ENCODE measurements at regions not wholly inside any gene's neighbourhood (a gene's known extent, or its start where the extent isn't known, plus 50 kb on each side); places are given as distances from the start of the nearest gene placed in this dataset.

GRCh38 chr2:234623521-234623991 lies 126.7 kb upstream of the ARL4C start:
- WGBS, 2 donors = 50 to 65% methylated on average over 4 to 5 of the region's 5 CpGs
- intact Hi-C loops (cut with DNase I; ENCODE audit: low total_unique reads) = no loop called here
- Histone ChIP-seq H3K9me3 (no peaks in the 10 kb centered on the region), H3K4me1 (peaks cover 7% of the 10 kb centered on the region), H3K4me3 (no peak overlapping the region), H3K36me3 (ENCODE audit: low read depth, missing control alignments) (no peaks in the 10 kb centered on the region), H3K27ac (peak overlapping the region in 1 of 2 donors; percentile 28), H3K27me3 (no peaks in the 10 kb centered on the region)
- TF ChIP-seq, protein P1, sequence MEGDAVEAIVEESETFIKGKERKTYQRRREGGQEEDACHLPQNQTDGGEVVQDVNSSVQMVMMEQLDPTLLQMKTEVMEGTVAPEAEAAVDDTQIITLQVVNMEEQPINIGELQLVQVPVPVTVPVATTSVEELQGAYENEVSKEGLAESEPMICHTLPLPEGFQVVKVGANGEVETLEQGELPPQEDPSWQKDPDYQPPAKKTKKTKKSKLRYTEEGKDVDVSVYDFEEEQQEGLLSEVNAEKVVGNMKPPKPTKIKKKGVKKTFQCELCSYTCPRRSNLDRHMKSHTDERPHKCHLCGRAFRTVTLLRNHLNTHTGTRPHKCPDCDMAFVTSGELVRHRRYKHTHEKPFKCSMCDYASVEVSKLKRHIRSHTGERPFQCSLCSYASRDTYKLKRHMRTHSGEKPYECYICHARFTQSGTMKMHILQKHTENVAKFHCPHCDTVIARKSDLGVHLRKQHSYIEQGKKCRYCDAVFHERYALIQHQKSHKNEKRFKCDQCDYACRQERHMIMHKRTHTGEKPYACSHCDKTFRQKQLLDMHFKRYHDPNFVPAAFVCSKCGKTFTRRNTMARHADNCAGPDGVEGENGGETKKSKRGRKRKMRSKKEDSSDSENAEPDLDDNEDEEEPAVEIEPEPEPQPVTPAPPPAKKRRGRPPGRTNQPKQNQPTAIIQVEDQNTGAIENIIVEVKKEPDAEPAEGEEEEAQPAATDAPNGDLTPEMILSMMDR (IDR thresholded peaks at IDR 0.05) = no peak
- no peak for TF ChIP-seq POLR2A (IDR thresholded peaks at IDR 0.05)
- no peak for DNase-seq

GRCh38 chr2:234621120-234621519 lies 124.2 kb upstream of the ARL4C start:
- H3K36me3 ChIP-seq (ENCODE audit: low read depth, missing control alignments) = no peaks in the 10 kb centered on the region
- DNase-seq = no peak
- TF ChIP-seq, protein P1 (IDR thresholded peaks at IDR 0.05) = no peak
- no peak for TF ChIP-seq POLR2A (IDR thresholded peaks at IDR 0.05)
- no peaks in the 10 kb centered on the region for H3K9me3 ChIP-seq
- intact Hi-C loops (cut with DNase I; ENCODE audit: low total_unique reads) = no loop called here
- peaks cover 7% of the 10 kb centered on the region for H3K4me1 ChIP-seq
- no peak overlapping the region for H3K27ac ChIP-seq
- WGBS, 2 donors = 71 to 80% methylated on average over 5 of the region's 5 CpGs
- H3K4me3 ChIP-seq = no peak overlapping the region
- H3K27me3 ChIP-seq = no peaks in the 10 kb centered on the region

- intact Hi-C loops (cut with DNase I; ENCODE audit: low total_unique reads) = no loop called here
- no peaks in the 10 kb centered on the region for H3K36me3 ChIP-seq (ENCODE audit: low read depth, missing control alignments)
- H3K27me3 ChIP-seq = no peaks in the 10 kb centered on the region
- no peak overlapping the region for H3K27ac ChIP-seq
- TF ChIP-seq, protein P1 (IDR thresholded peaks at IDR 0.05) = no peak
- TF ChIP-seq POLR2A (IDR thresholded peaks at IDR 0.05) = no peak
- no peak for DNase-seq
- H3K4me3 ChIP-seq = no peak overlapping the region
- peaks cover 7% of the 10 kb centered on the region for H3K4me1 ChIP-seq
- WGBS, 2 donors = 59 to 60% methylated on average over 7 of the region's 7 CpGs
- no peaks in the 10 kb centered on the region for H3K9me3 ChIP-seq
Measured at GRCh38 chr2:234620018-234620417, 123.1 kb upstream of the ARL4C start.

GRCh38 chr2:234615643-234616356 lies 118.9 kb upstream of the ARL4C start:
- H3K27me3 ChIP-seq = no peaks in the 10 kb centered on the region
- intact Hi-C loops (cut with DNase I; ENCODE audit: low total_unique reads) = no loop called here
- H3K36me3 ChIP-seq (ENCODE audit: low read depth, missing control alignments) = no peaks in the 10 kb centered on the region
- H3K4me1 ChIP-seq = no peaks in the 10 kb centered on the region
- DNase-seq = no peak
- H3K4me3 ChIP-seq = no peak overlapping the region
- TF ChIP-seq, protein P1 (IDR thresholded peaks at IDR 0.05) = no peak
- TF ChIP-seq POLR2A (IDR thresholded peaks at IDR 0.05) = no peak
- H3K9me3 ChIP-seq = no peaks in the 10 kb centered on the region
- 63 to 66% methylated on average over 6 of the region's 6 CpGs for WGBS, 2 donors
- H3K27ac ChIP-seq = no peak overlapping the region

DNA sequence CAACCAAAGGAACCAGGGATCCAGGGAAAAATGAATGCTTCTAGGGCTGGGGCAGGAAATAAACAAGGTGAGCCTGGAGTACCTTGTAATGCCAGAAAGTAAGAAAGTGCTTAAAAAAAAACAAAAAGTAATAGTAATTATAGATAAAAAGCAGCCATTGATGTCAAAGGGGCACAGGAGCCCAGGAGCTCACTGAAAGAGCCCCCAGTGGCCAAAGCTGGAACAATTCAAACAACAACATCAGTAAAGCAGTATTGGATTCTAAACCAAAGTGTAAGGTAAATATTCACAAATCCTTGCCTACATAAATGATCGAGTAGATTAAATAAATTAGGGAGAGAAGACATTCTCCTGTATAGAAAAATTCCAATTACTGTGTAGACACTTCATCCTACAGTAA lies 114.3 kb upstream of the ARL4C start:
- WGBS, 2 donors = 83 to 95% methylated on average over 1 of the region's 1 CpG
- H3K36me3 ChIP-seq (ENCODE audit: low read depth, missing control alignments) = no peaks in the 10 kb centered on the region

More for the DNA sequence above, 114.3 kb upstream of the ARL4C start:
- no peak for DNase-seq
- Histone ChIP-seq H3K27ac (no peak overlapping the region), H3K9me3 (no peaks in the 10 kb centered on the region), H3K4me3 (no peak overlapping the region), H3K4me1 (no peaks in the 10 kb centered on the region), H3K27me3 (no peaks in the 10 kb centered on the region)
- TF ChIP-seq, protein P1 (IDR thresholded peaks at IDR 0.05) = peak in 1 of 3 experiments; percentile 43
- TF ChIP-seq POLR2A (IDR thresholded peaks at IDR 0.05) = no peak
- intact Hi-C loops (cut with DNase I; ENCODE audit: low total_unique reads) = no loop called here
